GM18868 (cell line): ENCODE measurements at regions not wholly inside any gene's neighbourhood (a gene's known extent, or its start where the extent isn't known, plus 50 kb on each side); places are given as distances from the start of the nearest gene placed in this dataset.

Source experiments
- ATAC-seq: cut with Tn5 transposase; IDR thresholded peaks from one replicate; pipeline ENCODE4 v1.9.1; 2021; ENCODE audit warnings: mild to moderate bottlenecking, moderate library complexity; ENCODE audit not compliant: unreplicated experiment

GRCh38 chr13:84272877-84273562, 390.7 kb upstream of the SLITRK1 start:
- ATAC-seq: no peak

DNA sequence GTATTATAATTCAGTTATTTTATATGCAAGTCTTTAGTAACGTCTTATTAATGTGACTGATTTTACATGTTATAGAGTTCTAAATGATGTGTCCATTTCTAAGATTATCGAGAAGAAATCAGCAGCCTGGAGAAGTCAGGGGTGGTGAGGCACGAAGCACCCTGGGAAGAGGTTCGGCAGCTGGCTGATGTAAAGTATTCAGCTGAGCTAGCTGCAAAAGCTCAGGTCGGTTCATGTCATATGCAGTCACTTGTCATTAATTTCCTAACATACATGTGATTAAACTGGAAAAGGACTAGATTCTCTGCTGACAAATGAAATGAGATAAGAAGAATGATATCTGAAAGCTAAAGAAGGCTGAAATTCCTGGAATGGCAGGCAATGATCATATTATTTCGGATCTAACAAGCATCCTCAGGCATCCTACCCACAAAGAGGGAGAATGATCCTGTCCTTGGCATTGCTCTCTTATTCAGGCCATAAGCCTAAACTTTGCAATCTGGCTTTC, 383.0 kb upstream of the SLITRK1 start:
- no peak for ATAC-seq

GRCh38 chr13:84263354-84264069, 381.2 kb upstream of the SLITRK1 start:
- peak; percentile 74 for ATAC-seq

DNA sequence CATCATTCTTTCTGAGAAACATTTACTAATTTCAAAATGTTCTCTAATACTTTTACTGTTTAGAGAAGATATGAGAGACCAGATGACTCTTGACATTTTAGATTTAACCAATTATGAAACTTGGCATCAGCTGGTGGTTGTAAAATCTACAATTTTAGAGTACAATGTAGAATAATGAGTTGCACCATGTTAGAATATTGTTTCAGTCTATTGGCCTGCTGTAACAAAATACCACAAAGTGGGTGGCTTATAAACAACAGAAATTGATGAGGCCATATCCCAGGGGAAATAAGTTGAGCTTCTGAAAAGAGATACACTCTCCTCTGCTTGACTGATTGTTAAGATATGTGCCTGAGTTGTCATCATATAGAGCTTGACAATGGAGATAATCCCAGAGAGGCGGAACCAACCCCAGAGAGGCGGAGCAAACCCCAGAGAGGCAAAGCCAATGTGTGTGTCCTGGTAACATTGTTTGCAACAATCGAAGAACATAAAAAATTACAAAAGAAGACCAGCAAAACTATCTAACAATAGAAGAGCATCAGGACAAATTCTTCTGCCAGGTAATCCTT, 373.0 kb upstream of the SLITRK1 start:
- ATAC-seq: no peak

DNA sequence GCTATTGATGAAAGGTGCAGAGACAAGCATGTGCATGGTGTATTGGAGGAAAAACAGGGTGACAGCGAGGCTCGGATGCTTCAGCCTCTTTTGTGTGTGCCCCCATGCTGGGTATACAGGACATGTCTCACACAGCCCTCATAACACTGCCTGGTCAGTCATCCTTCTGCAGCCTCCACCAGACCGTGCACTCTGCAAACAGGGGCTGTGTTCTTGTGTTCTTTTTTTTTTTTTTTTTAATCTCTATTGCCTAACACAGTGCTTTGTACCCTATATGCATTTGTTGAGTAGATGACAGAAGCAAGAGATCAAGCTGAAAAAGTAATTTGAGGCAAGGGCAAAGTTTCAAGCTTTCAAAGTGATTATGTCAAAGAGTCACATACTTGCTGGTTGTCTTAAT, 367.2 kb upstream of the SLITRK1 start:
- ATAC-seq: no peak

DNA sequence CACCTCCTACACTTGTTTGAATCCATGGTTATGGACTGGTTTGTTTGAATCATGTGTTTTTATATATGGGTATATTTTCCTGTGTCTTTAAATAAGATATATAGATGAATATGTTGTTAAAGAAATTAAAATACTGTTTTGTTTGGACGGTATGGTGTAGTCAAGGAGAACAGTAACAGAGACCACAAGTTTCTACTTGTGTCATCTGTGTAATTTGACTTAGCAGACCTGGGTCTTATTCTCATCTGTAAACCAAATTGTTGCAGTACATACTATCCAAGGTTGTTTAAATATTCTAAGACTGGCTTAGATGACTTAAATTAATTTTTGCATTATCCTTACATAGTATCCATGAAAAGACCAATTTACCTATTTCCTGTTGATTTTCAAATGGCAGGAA, 361.1 kb upstream of the SLITRK1 start:
- ATAC-seq: no peak

DNA sequence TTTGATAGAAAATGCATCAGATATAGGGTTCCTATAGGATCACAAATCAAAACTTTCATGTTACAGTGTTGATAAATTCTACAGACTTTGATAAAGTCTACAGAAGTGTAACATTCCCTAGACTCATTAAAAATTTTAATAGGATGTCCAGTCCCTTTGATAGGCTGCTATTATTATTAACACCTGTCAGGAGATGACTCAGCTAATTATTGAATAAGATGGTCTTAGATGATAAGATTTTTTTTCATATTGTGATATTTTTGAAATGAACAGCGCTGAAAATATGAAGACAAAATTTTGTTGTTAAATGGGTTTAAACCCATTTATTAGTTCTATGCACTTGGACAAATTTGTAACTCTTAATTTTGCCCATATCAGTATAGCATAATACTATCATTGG, 356.8 kb upstream of the SLITRK1 start:
- ATAC-seq: no peak

- no peak for ATAC-seq
Observed at GRCh38 chr13:84238381-84238780, 356.1 kb upstream of the SLITRK1 start.

- ATAC-seq: no peak
Observed at GRCh38 chr13:84237143-84237542, 354.9 kb upstream of the SLITRK1 start.

GRCh38 chr13:84234416-84234815, 352.1 kb upstream of the SLITRK1 start:
- no peak for ATAC-seq

GRCh38 chr13:84230568-84230967, 348.3 kb upstream of the SLITRK1 start:
- no peak for ATAC-seq

DNA sequence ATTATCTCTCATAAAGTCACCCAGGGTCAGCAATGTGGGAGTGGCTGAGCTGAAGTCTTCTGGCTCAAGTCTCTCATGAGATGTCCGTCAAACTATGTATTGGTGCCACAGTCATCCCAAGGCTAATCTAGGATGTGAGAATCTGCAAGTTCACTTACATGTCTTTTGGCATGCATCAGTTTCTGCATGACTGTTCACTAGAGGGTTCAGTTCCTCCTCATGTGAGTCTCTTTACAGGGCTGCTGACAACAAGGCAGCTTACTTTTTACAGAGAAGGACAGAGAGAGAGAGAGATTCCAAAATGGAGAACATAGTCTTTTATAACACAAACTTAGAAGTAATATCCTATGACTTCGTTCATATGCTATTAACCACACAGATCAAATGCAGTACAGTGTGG, 328.8 kb upstream of the SLITRK1 start:
- ATAC-seq: no peak

DNA sequence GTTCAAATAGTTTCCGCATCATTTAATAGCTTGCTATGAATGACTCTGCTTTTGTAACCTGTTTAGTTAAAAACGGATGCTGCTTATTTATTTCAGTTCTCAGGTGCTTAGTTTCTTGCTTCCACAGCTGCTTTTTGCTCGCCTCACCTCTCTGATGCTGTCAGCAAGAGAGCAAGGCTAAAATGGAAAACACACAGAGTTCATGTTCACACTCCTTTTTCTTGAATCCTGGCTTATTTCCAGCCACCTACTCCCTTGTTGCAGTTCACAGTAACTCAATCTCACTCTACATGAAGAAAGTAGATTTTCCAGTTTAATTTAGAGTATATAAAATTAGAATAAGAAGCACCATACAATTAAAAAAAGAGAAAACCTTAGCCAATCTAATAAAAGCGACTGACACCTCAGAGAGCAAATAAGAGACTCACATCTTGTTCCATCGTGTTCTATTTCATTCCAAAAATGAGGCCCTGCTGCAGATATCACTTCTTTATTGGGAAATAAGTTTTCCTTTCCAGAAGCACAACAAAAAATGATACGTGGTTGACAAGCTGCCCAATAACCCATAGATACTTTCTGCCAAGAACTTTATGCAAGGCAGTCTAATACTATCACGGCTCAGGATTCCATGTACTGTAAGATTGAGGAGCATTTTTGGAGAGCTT, 326.1 kb upstream of the SLITRK1 start:
- no peak for ATAC-seq

- no peak for ATAC-seq
Observed at GRCh38 chr13:84207509-84207908, 325.2 kb upstream of the SLITRK1 start.

DNA sequence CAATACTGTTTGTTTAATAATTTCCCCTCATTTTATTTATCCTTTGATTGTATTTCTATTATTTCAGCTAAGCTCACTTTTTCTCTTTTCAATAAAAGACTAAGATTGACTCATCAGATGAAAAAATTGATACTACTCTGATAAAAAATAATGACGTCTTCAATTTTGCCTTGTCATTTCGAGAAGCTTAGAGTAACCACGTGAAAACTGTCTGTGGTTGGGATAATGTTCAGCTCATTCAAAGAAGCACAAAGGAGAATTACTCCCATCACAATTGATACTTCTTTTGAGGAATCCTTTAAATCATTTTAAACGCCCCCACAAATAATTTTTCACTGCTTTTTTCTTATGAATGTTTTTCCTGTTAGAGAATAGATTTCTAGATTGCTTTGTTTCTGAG, 318.7 kb upstream of the SLITRK1 start:
- ATAC-seq: no peak

GRCh38 chr13:84192125-84192524, 309.9 kb upstream of the SLITRK1 start:
- ATAC-seq: no peak

DNA sequence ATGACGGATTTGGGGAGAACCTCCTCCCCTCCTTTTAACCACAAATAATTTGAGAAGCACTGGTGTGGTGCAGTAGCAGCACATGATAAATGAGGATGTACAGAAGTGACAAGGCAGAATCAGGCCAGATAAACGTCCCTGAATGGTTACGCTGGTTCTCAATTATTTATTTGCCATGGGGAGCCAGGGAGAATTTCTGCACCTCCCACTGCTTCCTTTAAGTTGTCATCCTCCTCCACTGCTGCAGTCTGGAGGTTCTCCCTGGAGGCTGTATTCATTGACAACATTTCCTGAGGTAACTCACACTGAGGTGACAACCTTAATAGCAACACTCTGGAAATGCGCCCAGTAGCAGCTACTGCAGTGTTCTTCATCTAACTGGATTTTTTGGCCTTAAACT, 308.9 kb upstream of the SLITRK1 start:
- no peak for ATAC-seq

DNA sequence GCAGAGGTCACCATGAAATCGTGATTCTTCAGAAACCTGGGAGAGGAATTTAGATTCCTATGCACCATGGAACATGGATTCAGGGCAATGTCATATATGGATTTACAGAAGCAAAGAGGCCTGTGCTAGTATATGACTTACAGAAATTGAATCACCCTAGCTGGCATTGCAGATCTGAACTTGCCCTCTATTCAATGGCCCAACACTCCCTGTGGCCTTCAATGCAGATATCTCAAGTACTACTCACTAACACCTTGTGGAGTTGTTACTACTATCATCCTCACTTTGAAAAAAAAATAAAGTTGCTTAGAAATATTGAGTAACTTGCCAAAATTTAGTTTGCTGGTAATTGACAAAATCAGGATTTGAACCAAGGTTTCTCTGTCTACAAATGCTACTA, 305.4 kb upstream of the SLITRK1 start:
- no peak for ATAC-seq

DNA sequence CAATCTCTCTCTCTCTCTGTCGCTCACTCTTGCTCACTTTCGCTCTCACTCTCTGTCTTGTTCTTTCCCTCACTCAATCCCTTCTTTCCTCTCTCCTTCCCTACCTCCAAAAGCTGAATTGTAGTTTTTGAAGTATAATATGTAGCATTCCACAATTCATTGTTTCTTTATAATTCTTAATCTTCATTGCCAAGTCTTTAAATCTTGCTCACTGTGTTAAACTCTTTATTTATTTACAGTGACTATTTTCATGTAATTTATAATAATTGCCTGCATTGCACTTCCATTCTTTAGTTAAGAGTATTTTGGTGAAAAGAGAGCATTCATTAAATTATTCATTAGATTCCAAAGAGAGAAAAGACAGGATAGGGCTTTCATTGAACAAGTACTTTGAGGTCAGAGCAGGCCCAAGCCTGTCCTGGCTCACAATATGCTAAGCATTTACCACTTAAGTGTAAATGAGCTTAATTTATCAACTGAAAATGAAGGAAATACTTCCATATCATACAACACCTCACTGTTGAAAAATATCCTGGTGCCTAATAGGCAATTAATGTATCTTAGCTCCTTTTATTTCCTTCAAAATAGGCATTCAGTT, 257.4 kb upstream of the SLITRK1 start:
- ATAC-seq: no peak

DNA sequence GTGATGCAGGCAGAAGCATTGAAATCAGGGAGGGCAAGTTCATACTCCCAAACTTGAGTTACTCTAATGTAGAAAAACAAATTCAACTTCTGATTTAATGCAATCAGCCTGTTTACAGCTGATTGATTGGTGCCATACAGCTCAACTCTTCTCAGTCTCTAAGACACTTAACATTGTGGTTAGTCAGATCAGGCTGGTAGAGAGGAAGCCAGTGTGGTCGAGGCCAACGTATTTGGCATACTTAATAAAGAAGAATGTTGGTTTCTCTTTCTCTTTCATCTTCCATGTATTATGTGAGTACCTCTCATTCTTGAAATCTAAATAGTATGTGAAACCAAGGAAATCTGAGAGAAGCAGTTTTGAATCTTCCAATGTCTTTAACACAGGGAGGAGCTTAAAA, 255.0 kb upstream of the SLITRK1 start:
- peak; percentile 98 for ATAC-seq

DNA sequence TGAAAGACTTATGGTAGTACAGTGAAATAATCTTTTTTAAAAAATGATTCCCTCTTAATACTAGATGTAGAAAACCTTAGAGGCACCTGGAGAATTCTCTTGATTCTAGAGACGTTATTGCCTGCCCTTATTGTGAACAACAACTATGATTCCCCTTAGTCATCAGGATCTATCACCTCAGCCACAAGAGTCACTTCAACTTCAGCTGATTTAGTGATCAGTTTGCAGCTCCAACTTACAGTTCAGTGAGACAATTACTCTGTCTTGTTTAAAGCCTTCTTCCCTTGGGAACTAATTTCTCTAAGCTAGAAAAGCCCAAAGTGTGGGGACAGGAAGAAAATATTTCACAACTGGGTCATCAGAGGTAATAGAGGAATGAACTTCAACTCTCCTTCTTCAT, 254.3 kb upstream of the SLITRK1 start:
- ATAC-seq: peak; percentile 18
